ENCODE measurements at regions not wholly inside any gene's neighbourhood (a gene's known extent, or its start where the extent isn't known, plus 50 kb on each side); places are given as distances from the start of the nearest gene placed in this dataset.

DNA sequence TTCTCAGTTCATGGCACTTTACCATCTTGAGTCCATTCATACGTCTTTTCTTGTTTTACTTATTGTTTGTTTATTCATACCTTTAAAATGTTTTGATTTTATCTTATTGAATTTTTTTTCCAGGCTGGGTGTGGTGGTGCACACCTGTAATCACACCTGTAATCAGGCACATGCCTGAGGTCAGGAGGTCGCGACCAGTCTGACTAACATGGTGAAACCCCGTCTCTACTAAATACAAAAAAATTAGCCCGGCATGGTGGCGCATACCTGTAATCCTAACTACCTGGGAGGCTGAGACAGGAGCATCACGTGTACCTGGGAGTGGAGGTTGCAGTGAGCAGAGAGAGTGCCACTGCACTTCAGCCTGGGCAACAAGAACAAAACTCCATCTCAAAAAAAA lies 104.1 kb upstream of the MROH9 start (continued):
- TF ChIP-seq, protein P1, sequence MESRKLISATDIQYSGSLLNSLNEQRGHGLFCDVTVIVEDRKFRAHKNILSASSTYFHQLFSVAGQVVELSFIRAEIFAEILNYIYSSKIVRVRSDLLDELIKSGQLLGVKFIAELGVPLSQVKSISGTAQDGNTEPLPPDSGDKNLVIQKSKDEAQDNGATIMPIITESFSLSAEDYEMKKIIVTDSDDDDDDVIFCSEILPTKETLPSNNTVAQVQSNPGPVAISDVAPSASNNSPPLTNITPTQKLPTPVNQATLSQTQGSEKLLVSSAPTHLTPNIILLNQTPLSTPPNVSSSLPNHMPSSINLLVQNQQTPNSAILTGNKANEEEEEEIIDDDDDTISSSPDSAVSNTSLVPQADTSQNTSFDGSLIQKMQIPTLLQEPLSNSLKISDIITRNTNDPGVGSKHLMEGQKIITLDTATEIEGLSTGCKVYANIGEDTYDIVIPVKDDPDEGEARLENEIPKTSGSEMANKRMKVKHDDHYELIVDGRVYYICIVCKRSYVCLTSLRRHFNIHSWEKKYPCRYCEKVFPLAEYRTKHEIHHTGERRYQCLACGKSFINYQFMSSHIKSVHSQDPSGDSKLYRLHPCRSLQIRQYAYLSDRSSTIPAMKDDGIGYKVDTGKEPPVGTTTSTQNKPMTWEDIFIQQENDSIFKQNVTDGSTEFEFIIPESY (CRISPR knock-in tag; IDR thresholded peaks at IDR 0.05) = no peak
- no peak for TF ChIP-seq RFX5 (IDR thresholded peaks at IDR 0.05; ENCODE audit: low read depth, low read length)
- TF ChIP-seq ZNF720 (CRISPR knock-in tag; IDR thresholded peaks at IDR 0.05) = no peak
- no peak for TF ChIP-seq ZNF614 (CRISPR knock-in tag; IDR thresholded peaks at IDR 0.05; ENCODE audit: borderline replicate concordance)
- TF ChIP-seq, protein P2, sequence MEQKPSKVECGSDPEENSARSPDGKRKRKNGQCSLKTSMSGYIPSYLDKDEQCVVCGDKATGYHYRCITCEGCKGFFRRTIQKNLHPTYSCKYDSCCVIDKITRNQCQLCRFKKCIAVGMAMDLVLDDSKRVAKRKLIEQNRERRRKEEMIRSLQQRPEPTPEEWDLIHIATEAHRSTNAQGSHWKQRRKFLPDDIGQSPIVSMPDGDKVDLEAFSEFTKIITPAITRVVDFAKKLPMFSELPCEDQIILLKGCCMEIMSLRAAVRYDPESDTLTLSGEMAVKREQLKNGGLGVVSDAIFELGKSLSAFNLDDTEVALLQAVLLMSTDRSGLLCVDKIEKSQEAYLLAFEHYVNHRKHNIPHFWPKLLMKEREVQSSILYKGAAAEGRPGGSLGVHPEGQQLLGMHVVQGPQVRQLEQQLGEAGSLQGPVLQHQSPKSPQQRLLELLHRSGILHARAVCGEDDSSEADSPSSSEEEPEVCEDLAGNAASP (CRISPR knock-in tag; IDR thresholded peaks at IDR 0.05; ENCODE audit: borderline replicate concordance) = no peak
- no peak for TF ChIP-seq RNF2 (conservative IDR thresholded peaks at IDR 0.05; ENCODE audit: low read depth)
- TF ChIP-seq, protein P3, sequence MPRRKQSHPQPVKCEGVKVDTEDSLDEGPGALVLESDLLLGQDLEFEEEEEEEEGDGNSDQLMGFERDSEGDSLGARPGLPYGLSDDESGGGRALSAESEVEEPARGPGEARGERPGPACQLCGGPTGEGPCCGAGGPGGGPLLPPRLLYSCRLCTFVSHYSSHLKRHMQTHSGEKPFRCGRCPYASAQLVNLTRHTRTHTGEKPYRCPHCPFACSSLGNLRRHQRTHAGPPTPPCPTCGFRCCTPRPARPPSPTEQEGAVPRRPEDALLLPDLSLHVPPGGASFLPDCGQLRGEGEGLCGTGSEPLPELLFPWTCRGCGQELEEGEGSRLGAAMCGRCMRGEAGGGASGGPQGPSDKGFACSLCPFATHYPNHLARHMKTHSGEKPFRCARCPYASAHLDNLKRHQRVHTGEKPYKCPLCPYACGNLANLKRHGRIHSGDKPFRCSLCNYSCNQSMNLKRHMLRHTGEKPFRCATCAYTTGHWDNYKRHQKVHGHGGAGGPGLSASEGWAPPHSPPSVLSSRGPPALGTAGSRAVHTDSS (CRISPR knock-in tag; conservative IDR thresholded peaks at IDR 0.05) = no peak
- no peak for TF ChIP-seq POGZ (CRISPR knock-in tag; IDR thresholded peaks at IDR 0.05)
- TF ChIP-seq, protein P4, sequence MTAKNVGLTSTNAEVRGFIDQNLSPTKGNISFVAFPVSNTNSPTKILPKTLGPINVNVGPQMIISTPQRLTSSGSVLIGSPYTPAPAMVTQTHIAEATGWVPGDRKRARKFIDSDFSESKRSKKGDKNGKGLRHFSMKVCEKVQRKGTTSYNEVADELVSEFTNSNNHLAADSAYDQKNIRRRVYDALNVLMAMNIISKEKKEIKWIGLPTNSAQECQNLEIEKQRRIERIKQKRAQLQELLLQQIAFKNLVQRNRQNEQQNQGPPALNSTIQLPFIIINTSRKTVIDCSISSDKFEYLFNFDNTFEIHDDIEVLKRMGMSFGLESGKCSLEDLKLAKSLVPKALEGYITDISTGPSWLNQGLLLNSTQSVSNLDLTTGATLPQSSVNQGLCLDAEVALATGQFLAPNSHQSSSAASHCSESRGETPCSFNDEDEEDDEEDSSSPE (CRISPR knock-in tag; IDR thresholded peaks at IDR 0.05) = no peak
- no peak for TF ChIP-seq NR2F2 (IDR thresholded peaks at IDR 0.05; ENCODE audit: borderline replicate concordance, low read depth)
